HEK293 (cell line): ENCODE measurements at regions not wholly inside any gene's neighbourhood (a gene's known extent, or its start where the extent isn't known, plus 50 kb on each side); places are given as distances from the start of the nearest gene placed in this dataset.

Experiments used
- BCL11B ChIP-seq: fragments of 450-650 bp; formaldehyde crosslinking; IDR thresholded peaks from 2 replicates; pipeline ENCODE4 v1.5.1; 2016; ENCODE audit warnings: low read depth, missing biosample characterization, missing genetic modification characterization
- GLIS2 ChIP-seq: fragments of 450-650 bp; formaldehyde crosslinking; IDR thresholded peaks from 2 replicates; pipeline ENCODE4 v1.5.1; 2016; ENCODE audit warnings: missing biosample characterization, missing genetic modification characterization
- HOXC10 ChIP-seq: sonication (generic); formaldehyde crosslinking; IDR thresholded peaks from 2 replicates; pipeline ENCODE4 v1.8.1; 2023; ENCODE audit warnings: mild to moderate bottlenecking, missing genetic modification reagents
- MEIS1 ChIP-seq: sonication (generic); formaldehyde crosslinking; IDR thresholded peaks from 2 replicates; pipeline ENCODE4 v1.8.1; 2022; ENCODE audit warnings: missing genetic modification reagents, mild to moderate bottlenecking, borderline replicate concordance
- PRDM1 ChIP-seq: fragments of 450-650 bp; formaldehyde crosslinking; IDR thresholded peaks from 2 replicates; pipeline ENCODE4; 2016; ENCODE audit warnings: missing biosample characterization, missing genetic modification characterization
- SP2 ChIP-seq: fragments of 450-650 bp; formaldehyde crosslinking; IDR thresholded peaks from 2 replicates; pipeline ENCODE4 v1.5.1; 2016; ENCODE audit warnings: missing biosample characterization, missing genetic modification characterization
- YY2 ChIP-seq: fragments of 450-650 bp; formaldehyde crosslinking; IDR thresholded peaks from 2 replicates; pipeline ENCODE4 v1.5.1; 2016; ENCODE audit warnings: missing biosample characterization, missing genetic modification characterization
- ZBTB1 ChIP-seq: fragments of 450-650 bp; formaldehyde crosslinking; IDR thresholded peaks from 2 replicates; pipeline ENCODE4 v1.5.1; 2016; ENCODE audit warnings: missing biosample characterization, missing genetic modification characterization
- ZFHX2 ChIP-seq: fragments of 450-650 bp; formaldehyde crosslinking; conservative IDR thresholded peaks from 2 replicates; pipeline ENCODE4 v1.5.1; 2016; ENCODE audit warnings: missing biosample characterization, missing genetic modification characterization
- ZNF211 ChIP-seq: fragments of 450-650 bp; formaldehyde crosslinking; IDR thresholded peaks from 2 replicates; pipeline ENCODE4 v1.5.1; 2016; ENCODE audit warnings: low read depth, missing biosample characterization, missing genetic modification characterization
- ZNF24 ChIP-seq: fragments of 450-650 bp; formaldehyde crosslinking; IDR thresholded peaks from 2 replicates; pipeline ENCODE4 v1.5.1; 2016; ENCODE audit warnings: missing biosample characterization, missing genetic modification characterization
- ZNF248 ChIP-seq: fragments of 450-650 bp; formaldehyde crosslinking; IDR thresholded peaks from 2 replicates; pipeline ENCODE4 v1.5.1; 2017; ENCODE audit warnings: missing biosample characterization, missing genetic modification characterization
- ZNF311 ChIP-seq: fragments of 450-650 bp; formaldehyde crosslinking; IDR thresholded peaks from 2 replicates; pipeline ENCODE4 v1.5.1; 2017; ENCODE audit warnings: missing biosample characterization, missing genetic modification characterization, borderline replicate concordance
- ZNF341 ChIP-seq: fragments of 450-650 bp; formaldehyde crosslinking; IDR thresholded peaks from 2 replicates; pipeline ENCODE4; 2016; ENCODE audit warnings: low read depth, missing biosample characterization, missing genetic modification characterization
- ZNF37A ChIP-seq: fragments of 450-650 bp; IDR thresholded peaks from 2 replicates; pipeline ENCODE4 v1.5.1; 2018; ENCODE audit warnings: missing biosample characterization, missing genetic modification characterization
- ZNF426 ChIP-seq: fragments of 450-650 bp; formaldehyde crosslinking; IDR thresholded peaks from 2 replicates; pipeline ENCODE4 v1.5.1; 2017; ENCODE audit warnings: missing biosample characterization, missing genetic modification characterization, mild to moderate bottlenecking, inconsistent platforms, moderate library complexity
- ZNF433 ChIP-seq: fragments of 450-650 bp; formaldehyde crosslinking; IDR thresholded peaks from 2 replicates; pipeline ENCODE4 v1.5.1; 2016; ENCODE audit warnings: missing biosample characterization, missing genetic modification characterization, low read depth
- ZNF558 ChIP-seq: fragments of 450-650 bp; formaldehyde crosslinking; IDR thresholded peaks from 2 replicates; pipeline ENCODE4 v1.5.1; 2016; ENCODE audit warnings: missing biosample characterization, missing genetic modification characterization
- ZNF571 ChIP-seq: fragments of 450-650 bp; formaldehyde crosslinking; IDR thresholded peaks from 2 replicates; pipeline ENCODE4 v1.5.0; 2017; ENCODE audit warnings: missing biosample characterization, missing genetic modification characterization
- ZNF629 ChIP-seq: fragments of 450-650 bp; formaldehyde crosslinking; IDR thresholded peaks from 2 replicates; pipeline ENCODE4 v1.5.1; 2017; ENCODE audit warnings: missing biosample characterization, missing genetic modification characterization
- ZNF658 ChIP-seq: fragments of 450-650 bp; formaldehyde crosslinking; IDR thresholded peaks from 2 replicates; pipeline ENCODE4; 2016; ENCODE audit warnings: missing biosample characterization, missing genetic modification characterization
- ZNF701 ChIP-seq: fragments of 450-650 bp; formaldehyde crosslinking; IDR thresholded peaks from 2 replicates; pipeline ENCODE4 v1.5.1; 2016; ENCODE audit warnings: missing biosample characterization, missing genetic modification characterization
- TF ChIP-seq, protein P1 (sequence below): fragments of 450-650 bp; formaldehyde crosslinking; IDR thresholded peaks from 2 replicates; pipeline ENCODE4 v1.5.1; 2016; ENCODE audit warnings: missing biosample characterization, missing genetic modification characterization
- TF ChIP-seq, protein P2 (sequence below): sonication (generic); formaldehyde crosslinking; IDR thresholded peaks from 2 replicates; pipeline ENCODE4 v1.8.1; 2022; ENCODE audit warnings: mild to moderate bottlenecking, moderate library complexity, missing genetic modification reagents
- TF ChIP-seq, protein P3 (sequence below): fragments of 450-650 bp; formaldehyde crosslinking; IDR thresholded peaks from 2 replicates; pipeline ENCODE4 v1.5.1; 2016; ENCODE audit warnings: missing biosample characterization, missing genetic modification characterization
- TF ChIP-seq, protein P4 (sequence below): fragments of 450-650 bp; formaldehyde crosslinking; IDR thresholded peaks from 2 replicates; pipeline ENCODE4 v1.5.1; 2017; ENCODE audit warnings: missing biosample characterization, missing genetic modification characterization
- TF ChIP-seq, protein P5 (sequence below): fragments of 450-650 bp; formaldehyde crosslinking; IDR thresholded peaks from 2 replicates; pipeline ENCODE4 v1.5.1; 2016; ENCODE audit warnings: missing biosample characterization, missing genetic modification characterization

DNA sequence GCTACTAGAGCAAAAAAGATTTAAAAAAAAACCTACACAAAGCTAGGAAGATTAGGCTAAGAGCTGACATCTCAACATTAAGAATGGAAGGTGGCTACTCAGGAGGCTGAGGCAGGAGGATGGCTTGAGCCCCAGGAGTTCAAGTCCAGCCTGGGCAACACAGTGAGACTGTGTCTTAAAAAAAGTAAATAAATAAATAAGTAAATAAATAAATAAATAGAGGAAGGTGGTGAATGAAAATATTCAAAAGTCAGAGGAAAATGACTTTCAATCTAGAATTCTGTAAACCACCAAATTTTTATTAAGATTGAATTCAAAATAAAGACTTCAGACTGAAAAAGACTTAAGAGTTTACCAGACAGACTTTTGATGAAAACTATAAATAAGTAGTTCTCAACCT is 50.9 kb upstream of the TMPRSS2 start (continued):
- TF ChIP-seq HOXC10 (CRISPR knock-in tag) (no peak), ZNF24 (tag by site-specific recombination) (no peak), ZNF701 (tag by site-specific recombination) (no peak), ZBTB1 (tag by site-specific recombination) (no peak), ZNF211 (no peak), ZNF658 (tag by site-specific recombination) (no peak), MEIS1 (CRISPR knock-in tag) (no peak), ZNF433 (peak; percentile 69; the same call in 1 of the 2 replicates), SP2 (tag by site-specific recombination) (no peak), BCL11B (tag by site-specific recombination) (no peak), ZNF248 (tag by site-specific recombination) (no peak), ZNF37A (tag by site-specific recombination) (no peak), ZNF571 (no peak), ZNF311 (no peak), ZNF558 (tag by site-specific recombination) (no peak), GLIS2 (tag by site-specific recombination) (no peak), ZNF426 (tag by site-specific recombination) (peak; percentile 72), YY2 (tag by site-specific recombination) (no peak), ZNF629 (tag by site-specific recombination) (no peak), ZFHX2 (no peak), PRDM1 (tag by site-specific recombination) (no peak), ZNF341 (0 out of 2 replicates have a peak, but pooled peaks have one; percentile 24)
- TF ChIP-seq, protein P1, sequence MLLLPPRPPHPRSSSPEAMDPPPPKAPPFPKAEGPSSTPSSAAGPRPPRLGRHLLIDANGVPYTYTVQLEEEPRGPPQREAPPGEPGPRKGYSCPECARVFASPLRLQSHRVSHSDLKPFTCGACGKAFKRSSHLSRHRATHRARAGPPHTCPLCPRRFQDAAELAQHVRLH (tag by site-specific recombination): no peak
- TF ChIP-seq, protein P2, sequence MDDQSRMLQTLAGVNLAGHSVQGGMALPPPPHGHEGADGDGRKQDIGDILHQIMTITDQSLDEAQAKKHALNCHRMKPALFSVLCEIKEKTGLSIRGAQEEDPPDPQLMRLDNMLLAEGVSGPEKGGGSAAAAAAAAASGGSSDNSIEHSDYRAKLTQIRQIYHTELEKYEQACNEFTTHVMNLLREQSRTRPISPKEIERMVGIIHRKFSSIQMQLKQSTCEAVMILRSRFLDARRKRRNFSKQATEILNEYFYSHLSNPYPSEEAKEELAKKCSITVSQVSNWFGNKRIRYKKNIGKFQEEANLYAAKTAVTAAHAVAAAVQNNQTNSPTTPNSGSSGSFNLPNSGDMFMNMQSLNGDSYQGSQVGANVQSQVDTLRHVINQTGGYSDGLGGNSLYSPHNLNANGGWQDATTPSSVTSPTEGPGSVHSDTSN (CRISPR knock-in tag): no peak
- TF ChIP-seq, protein P3, sequence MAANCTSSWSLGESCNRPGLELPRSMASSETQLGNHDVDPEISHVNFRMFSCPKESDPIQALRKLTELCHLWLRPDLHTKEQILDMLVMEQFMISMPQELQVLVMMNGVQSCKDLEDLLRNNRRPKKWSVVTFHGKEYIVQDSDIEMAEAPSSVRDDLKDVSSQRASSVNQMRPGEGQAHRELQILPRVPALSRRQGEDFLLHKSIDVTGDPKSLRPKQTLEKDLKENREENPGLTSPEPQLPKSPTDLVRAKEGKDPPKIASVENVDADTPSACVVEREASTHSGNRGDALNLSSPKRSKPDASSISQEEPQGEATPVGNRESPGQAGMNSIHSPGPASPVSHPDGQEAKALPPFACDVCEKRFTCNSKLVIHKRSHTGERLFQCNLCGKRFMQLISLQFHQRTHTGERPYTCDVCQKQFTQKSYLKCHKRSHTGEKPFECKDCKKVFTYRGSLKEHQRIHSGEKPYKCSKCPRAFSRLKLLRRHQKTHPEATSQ: no peak
- TF ChIP-seq, protein P4, sequence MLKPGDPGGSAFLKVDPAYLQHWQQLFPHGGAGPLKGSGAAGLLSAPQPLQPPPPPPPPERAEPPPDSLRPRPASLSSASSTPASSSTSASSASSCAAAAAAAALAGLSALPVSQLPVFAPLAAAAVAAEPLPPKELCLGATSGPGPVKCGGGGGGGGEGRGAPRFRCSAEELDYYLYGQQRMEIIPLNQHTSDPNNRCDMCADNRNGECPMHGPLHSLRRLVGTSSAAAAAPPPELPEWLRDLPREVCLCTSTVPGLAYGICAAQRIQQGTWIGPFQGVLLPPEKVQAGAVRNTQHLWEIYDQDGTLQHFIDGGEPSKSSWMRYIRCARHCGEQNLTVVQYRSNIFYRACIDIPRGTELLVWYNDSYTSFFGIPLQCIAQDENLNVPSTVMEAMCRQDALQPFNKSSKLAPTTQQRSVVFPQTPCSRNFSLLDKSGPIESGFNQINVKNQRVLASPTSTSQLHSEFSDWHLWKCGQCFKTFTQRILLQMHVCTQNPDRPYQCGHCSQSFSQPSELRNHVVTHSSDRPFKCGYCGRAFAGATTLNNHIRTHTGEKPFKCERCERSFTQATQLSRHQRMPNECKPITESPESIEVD (tag by site-specific recombination): no peak
- TF ChIP-seq, protein P5, sequence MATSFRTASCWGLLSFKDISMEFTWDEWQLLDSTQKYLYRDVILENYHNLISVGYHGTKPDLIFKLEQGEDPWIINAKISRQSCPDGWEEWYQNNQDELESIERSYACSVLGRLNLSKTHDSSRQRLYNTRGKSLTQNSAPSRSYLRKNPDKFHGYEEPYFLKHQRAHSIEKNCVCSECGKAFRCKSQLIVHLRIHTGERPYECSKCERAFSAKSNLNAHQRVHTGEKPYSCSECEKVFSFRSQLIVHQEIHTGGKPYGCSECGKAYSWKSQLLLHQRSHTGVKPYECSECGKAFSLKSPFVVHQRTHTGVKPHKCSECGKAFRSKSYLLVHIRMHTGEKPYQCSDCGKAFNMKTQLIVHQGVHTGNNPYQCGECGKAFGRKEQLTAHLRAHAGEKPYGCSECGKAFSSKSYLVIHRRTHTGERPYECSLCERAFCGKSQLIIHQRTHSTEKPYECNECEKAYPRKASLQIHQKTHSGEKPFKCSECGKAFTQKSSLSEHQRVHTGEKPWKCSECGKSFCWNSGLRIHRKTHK: no peak
- TF ChIP-seq, all 188 proteins: peak for 16
